Keratinocyte (primary cell): ENCODE measurements at regions not wholly inside any gene's neighbourhood (a gene's known extent, or its start where the extent isn't known, plus 50 kb on each side); places are given as distances from the start of the nearest gene placed in this dataset.

Experiments used
- DNase-seq: peaks from one replicate; pipeline ENCODE4 v3.0.0-alpha.2; 2011; ENCODE audit warnings: low read depth, missing footprints, low spot score
- FAIRE-seq: peaks from 2 replicates; lab custom pipeline; 2011; peaks lifted over from hg19 to GRCh38; lab: Jason Lieb, UNC
- H2AFZ ChIP-seq: 2 replicates; pipeline ENCODE4 v1.6.0; 2012; ENCODE audit warnings: low read length, control low read depth, inconsistent platforms; ENCODE audit not compliant: control insufficient read depth
- H3K27ac ChIP-seq: 2 replicates; pipeline ENCODE4 v1.5.1; 2011; ENCODE audit warnings: low read length; ENCODE audit not compliant: control insufficient read depth, insufficient read depth
- H3K27me3 ChIP-seq: 3 replicates; pipeline ENCODE4 v1.6.0; 2011; ENCODE audit warnings: low read length; ENCODE audit not compliant: control insufficient read depth, insufficient read depth; ENCODE audit errors: extremely low read depth
- H3K36me3 ChIP-seq, 2 experiments: 2 replicates in 1 of 2; 3 replicates in 1 of 2; pipeline ENCODE4 v1.5.1; 2011; ENCODE audit warnings: low read length in 2 of 2, mild to moderate bottlenecking in 1 of 2; ENCODE audit not compliant: control insufficient read depth in 2 of 2, insufficient read depth in 2 of 2; ENCODE audit errors: extremely low read depth in 1 of 2
- H3K4me1 ChIP-seq: 3 replicates; pipeline ENCODE4 v1.5.1; 2011; ENCODE audit warnings: low read length; ENCODE audit not compliant: control insufficient read depth, insufficient read depth; ENCODE audit errors: extremely low read depth
- H3K4me2 ChIP-seq: 3 replicates; pipeline ENCODE4 v1.6.0; 2011; ENCODE audit warnings: low read depth, low read length; ENCODE audit not compliant: control insufficient read depth, insufficient read depth; ENCODE audit errors: extremely low read depth
- H3K4me3 ChIP-seq, 3 experiments: fragments of 200-600 bp in 1 of 3; sonication (generic) in 1 of 3; 2 replicates in 2 of 3; 3 replicates in 1 of 3; pipeline ENCODE4 v1.5.1; 2011 to 2016; ENCODE audit warnings: low read length in 3 of 3, mild to moderate bottlenecking in 3 of 3, control low read depth in 2 of 3, inconsistent platforms in 1 of 3, low read depth in 1 of 3, mixed read lengths in 1 of 3, mixed run types in 1 of 3, moderate library complexity in 1 of 3; ENCODE audit not compliant: control insufficient read depth in 2 of 3, insufficient read depth in 2 of 3; ENCODE audit errors: extremely low read depth in 1 of 3
- H3K79me2 ChIP-seq: 2 replicates; pipeline ENCODE4 v1.6.0; 2012; ENCODE audit warnings: low read length; ENCODE audit not compliant: control insufficient read depth, insufficient read depth
- H3K9ac ChIP-seq: 3 replicates; pipeline ENCODE4 v1.6.0; 2011; ENCODE audit warnings: low read length; ENCODE audit not compliant: control insufficient read depth, insufficient read depth; ENCODE audit errors: extremely low read depth
- H3K9me1 ChIP-seq: 3 replicates; pipeline ENCODE4 v1.6.0; 2011; ENCODE audit warnings: low read length; ENCODE audit not compliant: control insufficient read depth, insufficient read depth; ENCODE audit errors: extremely low read depth
- H3K9me3 ChIP-seq: 2 replicates; pipeline ENCODE4 v1.5.1; 2012; ENCODE audit warnings: low read depth, low read length; ENCODE audit not compliant: control insufficient read depth
- H4K20me1 ChIP-seq: 3 replicates; pipeline ENCODE4 v1.6.0; 2011; ENCODE audit warnings: low read length; ENCODE audit not compliant: control insufficient read depth, insufficient read depth; ENCODE audit errors: extremely low read depth
- EZH2 ChIP-seq: IDR thresholded peaks from one replicate; pipeline ENCODE4 v1.6.1; 2012; ENCODE audit warnings: inconsistent platforms, mild to moderate bottlenecking, low read length, moderate library complexity
- dilution Hi-C: fragments of 300-500 bp; cut with MboI; formaldehyde crosslinking; loops from one replicate; pipeline ENCODE4 v1.7.0; 2020; ENCODE audit warnings: low sequenced_read_pairs; ENCODE audit not compliant: extremely low pct_ligation_motif_present
- TF ChIP-seq, protein P1 (sequence below), 3 experiments: IDR thresholded peaks in 1 of 3; conservative IDR thresholded peaks in 1 of 3; optimal IDR thresholded peaks in 1 of 3; 2 replicates in 2 of 3; 3 replicates in 1 of 3; pipeline versions ENCODE3 to v1.5.1; 2011; ENCODE audit warnings: low read length in 3 of 3, mild to moderate bottlenecking in 3 of 3, moderate library complexity in 2 of 3, control low read depth in 1 of 3, inconsistent platforms in 1 of 3; ENCODE audit not compliant: insufficient read depth in 2 of 3; ENCODE audit errors: extremely low read depth in 1 of 3

DNA sequence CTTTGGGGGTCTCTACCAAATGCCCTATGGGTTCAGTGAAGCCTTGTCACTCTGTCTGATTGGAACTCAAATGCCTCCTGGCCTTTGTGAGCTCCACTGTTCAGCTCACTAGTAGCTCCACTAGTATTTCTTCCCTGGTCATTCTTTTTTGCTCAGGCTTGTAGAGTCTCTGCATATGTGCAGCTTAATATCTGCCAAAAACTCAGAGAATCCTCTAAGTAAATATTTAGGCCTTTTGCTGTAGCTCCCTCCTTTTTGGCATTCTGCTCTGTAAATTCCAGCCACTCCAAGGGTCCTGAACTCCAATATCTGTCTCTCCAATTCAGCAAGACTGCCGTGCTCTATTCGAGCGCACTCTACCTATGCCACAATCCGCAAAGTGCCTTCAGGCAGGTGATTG is 146.5 kb downstream of the MAIP1 start:
- no peak for FAIRE-seq
- H4K20me1 ChIP-seq, result no peaks in the 10 kb centered on the region
- H3K4me1 ChIP-seq, result no peaks in the 10 kb centered on the region
- H3K27ac ChIP-seq, result no peak overlapping the region
- H3K79me2 ChIP-seq, result no peaks in the 10 kb centered on the region
- H3K9ac ChIP-seq, result no peak overlapping the region
- no peak for DNase-seq
- H3K9me3 ChIP-seq, result no peaks in the 10 kb centered on the region
- H2AFZ ChIP-seq, result no peak overlapping the region
- H3K27me3 ChIP-seq, result no peaks in the 10 kb centered on the region
- H3K4me2 ChIP-seq, result no peak overlapping the region
- H3K4me3 ChIP-seq, result no peak overlapping the region
- no peaks in the 10 kb centered on the region for H3K9me1 ChIP-seq
- no peaks in the 10 kb centered on the region for H3K36me3 ChIP-seq
- TF ChIP-seq, protein P1, sequence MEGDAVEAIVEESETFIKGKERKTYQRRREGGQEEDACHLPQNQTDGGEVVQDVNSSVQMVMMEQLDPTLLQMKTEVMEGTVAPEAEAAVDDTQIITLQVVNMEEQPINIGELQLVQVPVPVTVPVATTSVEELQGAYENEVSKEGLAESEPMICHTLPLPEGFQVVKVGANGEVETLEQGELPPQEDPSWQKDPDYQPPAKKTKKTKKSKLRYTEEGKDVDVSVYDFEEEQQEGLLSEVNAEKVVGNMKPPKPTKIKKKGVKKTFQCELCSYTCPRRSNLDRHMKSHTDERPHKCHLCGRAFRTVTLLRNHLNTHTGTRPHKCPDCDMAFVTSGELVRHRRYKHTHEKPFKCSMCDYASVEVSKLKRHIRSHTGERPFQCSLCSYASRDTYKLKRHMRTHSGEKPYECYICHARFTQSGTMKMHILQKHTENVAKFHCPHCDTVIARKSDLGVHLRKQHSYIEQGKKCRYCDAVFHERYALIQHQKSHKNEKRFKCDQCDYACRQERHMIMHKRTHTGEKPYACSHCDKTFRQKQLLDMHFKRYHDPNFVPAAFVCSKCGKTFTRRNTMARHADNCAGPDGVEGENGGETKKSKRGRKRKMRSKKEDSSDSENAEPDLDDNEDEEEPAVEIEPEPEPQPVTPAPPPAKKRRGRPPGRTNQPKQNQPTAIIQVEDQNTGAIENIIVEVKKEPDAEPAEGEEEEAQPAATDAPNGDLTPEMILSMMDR (optimal IDR thresholded peaks at IDR 0.05 in 1 of 3, IDR thresholded peaks at IDR 0.05 in 1 of 3, conservative IDR thresholded peaks at IDR 0.05 in 1 of 3; ENCODE audit: extremely low read depth in 1 of 3, insufficient read depth in 2 of 3, low read length in 3 of 3), result no peak
- TF ChIP-seq EZH2, result no peak
- dilution Hi-C loops, result no loop called here

DNA sequence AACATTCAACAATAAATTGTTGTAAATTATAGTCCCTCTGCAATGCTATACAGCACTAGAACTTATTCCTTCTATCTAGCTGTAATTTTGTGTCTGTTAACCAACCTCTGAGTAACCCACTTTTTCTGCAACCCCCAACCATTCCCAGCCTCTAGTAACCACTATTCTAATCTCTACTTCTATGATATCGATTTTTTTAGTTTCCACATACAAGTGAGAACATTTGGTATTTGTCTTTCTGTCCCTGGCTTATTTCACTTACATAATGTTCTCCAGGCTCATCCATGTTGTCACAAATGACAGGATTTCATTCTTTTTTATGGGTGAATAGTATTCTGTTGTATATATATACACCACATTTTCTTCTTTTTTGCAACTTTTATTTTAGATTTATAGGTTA is 147.6 kb downstream of the MAIP1 start:
- TF ChIP-seq, protein P1 (optimal IDR thresholded peaks at IDR 0.05 in 1 of 3, IDR thresholded peaks at IDR 0.05 in 1 of 3, conservative IDR thresholded peaks at IDR 0.05 in 1 of 3; ENCODE audit: extremely low read depth in 1 of 3, insufficient read depth in 2 of 3, low read length in 3 of 3), result no peak
- TF ChIP-seq EZH2, result no peak
- H3K4me1 ChIP-seq, result no peaks in the 10 kb centered on the region
- no peaks in the 10 kb centered on the region for H3K79me2 ChIP-seq
- no peak overlapping the region for H3K4me3 ChIP-seq
- H3K4me2 ChIP-seq, result no peak overlapping the region
- H3K9me1 ChIP-seq, result no peaks in the 10 kb centered on the region
- H2AFZ ChIP-seq, result no peak overlapping the region
- H3K27me3 ChIP-seq, result no peaks in the 10 kb centered on the region
- dilution Hi-C loops, result no loop called here
- H3K27ac ChIP-seq, result no peak overlapping the region
- H4K20me1 ChIP-seq, result no peaks in the 10 kb centered on the region
- no peak overlapping the region for H3K9ac ChIP-seq
- H3K9me3 ChIP-seq, result no peaks in the 10 kb centered on the region
- no peaks in the 10 kb centered on the region for H3K36me3 ChIP-seq
- no peak for FAIRE-seq
- DNase-seq, result no peak
